8988T (cell line): ENCODE measurements at regions not wholly inside any gene's neighbourhood (a gene's known extent, or its start where the extent isn't known, plus 50 kb on each side); places are given as distances from the start of the nearest gene placed in this dataset.
"Not testable (repeated sequence)": the region's sequence is repeated elsewhere in the genome, so short reads cannot be mapped to it uniquely, and the experiment has no call there.

Experiments used
- DNase-seq: peaks from one replicate; pipeline ENCODE4 v3.0.0; 2011

DNA sequence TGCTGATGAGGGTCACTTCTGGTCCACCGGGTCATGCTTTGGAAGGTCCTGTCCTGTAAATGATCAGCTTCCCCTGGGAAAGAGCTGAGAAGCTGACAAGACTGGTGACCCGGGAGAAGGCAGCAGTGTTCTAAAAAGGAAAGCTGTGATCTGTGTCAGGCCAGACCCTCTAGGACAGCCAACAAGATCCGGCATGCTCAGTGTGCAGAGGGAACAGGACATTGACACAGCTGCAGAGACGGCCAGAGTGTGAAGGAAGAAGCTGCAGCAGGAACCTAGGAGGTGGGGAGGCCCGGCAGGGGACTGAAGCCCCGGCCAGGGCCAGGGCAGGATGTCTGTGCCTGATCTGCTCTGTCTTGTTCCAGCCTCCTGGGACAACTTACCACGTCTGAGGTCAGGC lies 372.7 kb upstream of the ID2 start:
- DNase-seq, result no peak

GRCh38 chr2:8310557-8311455 lies 371.1 kb upstream of the ID2 start:
- no peak for DNase-seq

DNA sequence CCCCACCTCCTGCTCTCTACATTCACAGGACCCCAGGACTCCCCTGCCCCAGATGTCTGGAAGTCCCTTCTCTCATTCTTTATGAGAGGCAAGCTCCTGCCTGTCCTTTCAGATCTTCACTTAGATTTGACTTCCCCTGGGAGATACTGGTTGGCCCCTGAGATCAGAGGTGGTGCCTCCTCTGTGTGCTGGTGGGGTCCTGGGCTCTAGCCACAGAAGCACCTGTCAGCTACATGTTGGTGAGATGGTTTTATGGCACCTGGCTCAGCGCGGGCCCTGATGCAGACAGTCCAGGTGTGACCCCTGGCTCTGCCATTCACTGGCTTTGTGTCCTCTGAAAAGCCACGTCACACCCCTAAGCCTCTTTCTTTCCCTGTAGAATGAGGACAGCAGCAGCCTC lies 369.6 kb upstream of the ID2 start:
- no peak for DNase-seq

DNA sequence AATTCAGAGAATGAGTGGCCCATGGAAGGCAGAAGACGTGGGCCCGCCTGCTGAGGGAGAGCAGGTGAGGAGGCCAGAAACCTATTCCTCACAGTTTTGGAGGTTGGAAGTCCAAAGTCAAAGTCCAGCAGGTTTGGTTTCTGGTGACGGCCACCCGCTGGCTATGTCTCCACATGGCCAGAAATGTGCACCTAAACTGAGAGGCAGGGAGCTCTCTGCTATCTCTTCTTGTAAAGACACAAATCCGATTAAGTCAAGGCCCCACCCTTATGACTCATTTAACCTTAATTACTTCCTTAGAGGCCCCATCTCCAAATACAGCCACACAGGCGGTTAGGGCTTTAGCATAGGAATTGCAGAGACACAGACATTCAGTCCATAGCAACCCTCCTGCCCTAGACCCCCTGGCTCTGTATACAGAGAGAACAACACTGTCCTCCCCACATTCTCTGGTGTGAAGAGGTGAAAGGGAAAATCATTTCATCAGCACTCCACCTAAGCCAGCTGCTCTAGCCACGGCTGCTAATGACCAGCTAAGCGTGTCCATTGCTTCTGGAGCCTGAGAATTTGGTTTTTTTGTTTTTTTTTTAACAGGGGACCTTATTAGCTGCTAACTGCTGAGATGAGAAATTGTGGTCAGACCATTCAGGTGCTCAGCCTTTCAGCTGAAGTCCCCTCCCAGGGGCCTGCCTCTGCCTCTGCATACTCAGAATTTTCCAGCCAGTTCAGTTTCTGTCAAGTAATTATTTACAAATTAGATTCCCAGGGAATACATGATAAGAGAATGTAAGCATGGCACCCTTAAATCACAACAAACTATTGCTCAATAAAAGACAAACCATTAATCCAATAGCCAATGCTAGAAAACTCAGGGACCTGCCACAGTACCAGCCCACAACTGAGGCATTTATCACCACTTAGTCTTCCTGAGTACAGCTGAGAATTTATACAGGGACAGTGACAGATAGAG lies 368.7 kb upstream of the ID2 start:
- DNase-seq, result no peak

DNA sequence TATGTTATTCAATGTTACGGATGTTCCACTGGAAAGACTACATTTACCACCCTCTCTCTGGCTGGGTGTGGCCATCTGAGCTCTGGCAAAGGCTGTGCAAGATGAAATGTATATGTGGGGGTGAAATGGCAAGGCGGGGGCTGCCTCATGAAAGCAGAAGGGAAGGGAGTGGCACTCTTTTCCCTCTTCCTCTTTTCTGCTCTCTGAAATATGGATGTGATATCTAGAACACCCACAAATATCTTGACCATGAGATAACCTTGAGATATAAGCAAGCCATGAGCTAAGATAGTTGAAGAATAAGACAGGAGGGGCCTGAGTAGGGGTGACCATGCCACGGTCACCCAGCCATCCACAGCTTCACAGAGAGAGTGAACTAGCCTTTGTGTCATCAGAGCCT lies 367.8 kb upstream of the ID2 start:
- DNase-seq, result no peak

DNA sequence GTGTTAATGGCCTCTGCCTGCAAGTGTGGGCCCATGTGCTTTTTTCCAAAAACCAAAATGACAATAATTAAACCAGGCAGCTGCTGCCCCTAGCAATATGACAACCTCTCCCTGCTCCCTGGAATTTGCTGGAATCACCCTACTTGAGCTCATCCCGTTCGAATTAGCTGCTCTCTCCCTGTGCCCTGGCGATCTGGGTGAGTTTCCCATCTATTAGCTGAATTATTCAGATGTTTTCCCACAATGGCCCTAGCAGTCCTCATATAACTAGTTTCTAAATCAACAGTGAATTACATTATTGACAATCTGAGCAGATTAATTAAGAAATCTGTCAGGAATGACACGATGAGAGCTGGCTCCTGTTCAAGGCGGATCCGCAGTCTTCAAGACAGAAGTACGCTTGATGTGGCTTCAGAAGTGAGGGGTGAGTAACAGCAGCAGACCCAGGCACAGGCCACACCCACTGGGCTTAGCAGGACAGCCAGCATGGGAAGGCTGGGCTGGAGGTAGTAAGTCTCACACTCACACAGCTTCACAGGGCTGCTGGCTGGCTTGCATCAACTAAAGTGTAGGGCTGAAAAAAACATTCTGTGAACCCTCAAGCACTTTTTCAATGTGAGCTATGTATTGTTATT lies 366.2 kb upstream of the ID2 start:
- DNase-seq, result no peak

DNA sequence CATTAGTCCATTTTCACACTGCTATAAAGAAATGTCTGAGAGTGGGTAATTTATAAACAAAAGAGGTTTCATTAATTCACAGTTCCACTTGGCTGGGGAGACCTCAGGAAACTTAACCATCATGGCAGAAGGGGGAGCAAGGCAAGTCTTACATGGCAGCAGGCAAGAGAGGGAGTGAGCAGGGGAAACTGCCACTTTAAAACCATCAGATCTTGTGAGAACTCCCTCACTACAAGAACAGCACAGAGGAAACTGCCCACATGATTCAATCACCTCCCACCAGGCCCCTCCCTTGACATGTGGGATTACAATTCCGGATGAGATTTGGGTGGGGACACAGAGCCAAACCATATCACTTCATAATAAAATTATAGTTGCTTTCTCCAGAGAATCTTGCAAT lies 365.5 kb upstream of the ID2 start:
- DNase-seq, result no peak

GRCh38 chr2:8317418-8317817 lies 364.4 kb upstream of the ID2 start:
- DNase-seq, result no peak

- DNase-seq, result no peak
These were observed 362.6 kb upstream of the ID2 start for GRCh38 chr2:8319219-8319618.

DNA sequence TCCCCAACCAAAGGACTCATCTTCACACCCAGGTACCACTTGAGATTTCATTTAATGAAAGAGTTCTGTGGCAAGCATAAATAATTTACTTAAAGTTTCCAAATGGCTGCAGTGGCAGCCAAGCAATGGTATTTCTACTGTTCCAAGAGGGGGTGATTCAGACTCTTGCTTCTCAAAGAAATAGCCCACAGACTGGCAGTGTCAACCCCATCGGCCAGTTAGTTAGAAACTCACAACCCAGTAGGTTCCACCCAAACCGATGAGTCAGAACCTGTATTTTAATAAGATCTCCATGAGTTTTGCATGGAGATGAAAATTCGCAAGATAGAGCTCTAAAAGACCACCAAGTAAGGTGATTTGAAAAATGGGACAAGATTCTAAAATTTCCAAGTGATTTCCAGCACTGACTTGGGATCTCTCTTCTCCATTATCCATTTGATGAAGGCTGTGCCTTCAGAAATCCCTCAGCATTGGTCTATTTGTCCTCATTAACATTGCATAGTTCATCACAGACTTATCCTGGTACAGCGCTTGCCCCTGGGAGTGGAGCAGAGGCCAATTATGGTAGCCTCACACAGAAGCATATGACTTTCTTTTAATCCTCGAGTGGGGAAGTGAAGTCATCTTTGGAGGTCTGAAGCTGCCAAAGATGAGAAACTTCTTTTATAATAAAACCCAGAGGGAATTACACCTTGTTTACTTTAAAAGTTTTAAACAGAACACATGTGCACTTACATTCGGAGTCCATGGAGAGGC lies 361.4 kb upstream of the ID2 start:
- no peak for DNase-seq

GRCh38 chr2:8322634-8323033 lies 359.2 kb upstream of the ID2 start:
- no peak for DNase-seq

- DNase-seq, result no peak
These were observed 357.5 kb upstream of the ID2 start for GRCh38 chr2:8324164-8324856.

GRCh38 chr2:8324901-8325300 lies 357.0 kb upstream of the ID2 start:
- DNase-seq, result no peak

DNA sequence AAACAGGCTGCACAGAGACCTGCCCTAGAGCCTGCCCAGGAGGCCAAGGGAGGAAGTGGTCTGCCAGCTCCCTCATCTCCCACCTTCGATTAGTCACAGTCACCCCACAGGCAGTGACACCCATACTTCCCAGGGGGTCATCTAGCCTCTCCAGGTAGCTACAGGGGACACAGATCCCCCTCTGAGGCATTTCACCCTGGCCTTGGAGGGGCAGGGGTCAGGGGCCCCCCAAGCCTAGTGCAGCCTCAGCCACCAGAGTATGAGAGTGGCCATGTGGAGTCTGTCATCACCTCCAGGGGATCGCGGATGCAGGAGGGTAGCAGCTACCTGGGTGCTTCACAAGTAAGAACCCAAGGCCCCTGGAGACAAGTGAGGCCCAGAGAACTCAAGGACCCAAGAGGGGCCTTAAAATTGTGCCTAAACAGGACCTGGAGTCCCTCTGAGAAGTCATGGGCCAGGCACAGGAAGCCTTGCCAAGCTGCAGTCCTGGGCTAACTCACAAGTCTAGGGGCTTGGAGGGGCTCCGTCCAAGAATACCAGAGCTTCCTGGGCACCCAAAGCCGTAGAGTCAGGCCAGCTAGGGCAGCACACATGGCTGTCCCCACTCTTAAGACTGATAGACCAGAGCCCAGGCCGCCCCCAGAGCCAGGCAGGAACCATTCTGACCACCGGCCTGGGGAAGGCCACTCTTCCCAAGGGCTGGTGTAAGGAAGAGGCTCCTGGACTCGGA lies 354.3 kb upstream of the ID2 start:
- no peak for DNase-seq

DNA sequence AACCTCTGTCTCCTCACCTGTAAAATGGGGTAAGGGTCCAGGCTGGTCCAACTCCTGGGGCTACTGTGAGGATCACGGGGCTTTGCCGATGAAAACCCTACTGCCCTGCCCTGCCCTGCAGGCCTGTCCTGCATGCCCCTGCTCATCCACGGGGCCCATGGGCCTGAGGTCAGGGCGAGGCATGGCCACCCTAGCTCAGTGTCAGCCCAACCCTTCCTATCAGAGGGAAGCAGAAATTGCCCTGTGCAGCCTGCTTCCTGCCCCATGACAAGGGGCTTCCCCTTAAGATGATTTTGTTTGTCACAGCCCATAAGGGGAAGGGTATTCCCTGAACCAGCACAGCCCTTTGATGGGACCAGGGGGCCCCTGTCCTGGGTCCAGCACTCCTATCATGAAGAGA lies 353.6 kb upstream of the ID2 start:
- DNase-seq, result no peak

DNA sequence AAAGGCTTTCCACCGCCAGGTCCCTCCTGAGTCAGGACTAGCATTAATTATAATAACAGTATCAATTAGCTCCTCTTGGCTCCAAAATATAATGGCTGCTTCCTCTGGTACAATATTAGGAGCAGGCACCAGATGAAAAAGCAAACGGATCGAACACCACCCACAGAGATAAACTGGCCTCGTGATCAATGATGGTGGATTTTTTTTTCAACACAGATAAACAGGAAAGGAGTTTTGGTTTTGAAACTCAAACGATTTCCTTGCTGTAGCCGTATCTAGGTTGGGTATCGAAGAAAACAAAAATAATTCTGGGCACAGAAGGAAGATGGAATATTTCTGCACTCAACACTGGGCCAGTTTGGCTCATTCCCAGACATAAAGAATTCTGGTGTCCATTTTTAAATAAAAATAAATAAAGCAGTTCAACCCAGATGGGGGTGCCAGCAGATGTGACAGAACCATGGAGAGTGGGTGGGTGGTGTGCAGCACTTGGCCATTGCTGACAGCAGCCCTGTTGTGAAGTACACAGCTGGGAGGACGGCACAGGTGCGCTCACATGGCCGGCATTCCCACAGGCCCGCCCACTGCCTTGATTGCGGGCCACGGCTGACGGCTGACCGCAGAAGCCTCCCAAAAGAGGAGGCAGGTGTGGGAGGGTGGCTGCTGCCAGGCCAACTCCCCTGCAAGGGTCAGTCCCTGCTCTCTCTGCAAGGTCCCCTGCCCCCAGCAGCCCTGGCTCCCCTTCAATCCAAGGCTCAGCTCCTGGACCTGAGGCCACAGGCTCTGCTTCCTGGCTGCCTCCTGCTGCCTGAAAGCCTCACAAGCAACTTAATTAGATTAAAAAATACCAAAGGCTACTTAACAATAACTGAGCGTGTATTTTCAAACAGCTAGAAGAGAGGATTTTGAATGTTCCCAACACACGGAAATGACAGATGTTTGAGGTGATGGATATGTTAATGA lies 351.9 kb upstream of the ID2 start:
- no peak for DNase-seq

DNA sequence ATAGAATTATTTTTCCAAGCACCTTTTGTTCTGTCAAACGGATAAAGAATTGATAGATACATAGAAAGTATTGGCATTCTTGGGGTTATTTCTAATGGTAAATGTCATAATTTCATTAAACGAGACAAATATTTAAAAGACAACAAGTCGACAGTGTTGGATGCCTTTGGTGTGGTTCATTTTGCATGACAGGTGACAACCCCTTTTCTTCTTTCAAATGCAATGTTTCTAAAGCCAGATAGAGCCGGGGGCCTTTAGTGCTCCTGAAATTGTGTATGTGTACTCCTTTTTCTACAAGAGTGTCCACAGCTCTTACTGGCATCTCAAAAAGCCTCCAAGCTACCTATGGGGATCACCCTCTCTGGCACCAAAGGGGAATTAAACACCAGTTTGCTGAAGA lies 350.8 kb upstream of the ID2 start:
- DNase-seq, result no peak

GRCh38 chr2:8332646-8333045 lies 349.2 kb upstream of the ID2 start:
- DNase-seq, result no peak

DNA sequence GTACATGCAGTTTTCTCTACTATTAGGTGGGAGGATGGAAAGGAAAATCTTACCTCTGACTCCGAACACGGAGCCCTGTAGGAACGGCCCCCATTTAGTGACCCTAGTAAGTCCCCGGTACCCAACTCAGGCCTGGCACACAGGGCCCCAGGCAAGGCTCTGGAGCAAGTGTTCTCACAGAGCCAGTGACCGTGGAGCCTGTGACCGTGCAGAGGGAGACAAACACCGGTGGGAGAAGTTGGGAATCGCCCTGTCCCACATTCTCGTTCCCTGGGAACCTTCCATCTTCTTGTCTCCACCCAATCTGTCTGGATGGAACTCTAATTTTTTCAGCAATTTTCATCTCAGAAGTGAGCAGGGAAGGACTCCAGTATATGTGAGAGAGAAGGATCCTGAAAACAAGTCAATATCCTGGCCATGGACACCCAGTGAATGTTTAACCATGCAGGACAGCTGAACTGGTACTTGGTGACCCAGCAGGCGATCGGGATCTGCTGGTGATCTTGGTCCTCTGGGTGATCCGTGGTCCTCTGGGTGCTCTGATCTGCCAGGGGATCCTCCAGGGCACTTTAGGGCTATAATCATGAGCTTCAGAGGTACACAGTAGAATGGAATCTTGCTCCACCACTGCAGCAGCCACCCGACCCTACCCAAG lies 348.6 kb upstream of the ID2 start:
- no peak for DNase-seq

DNA sequence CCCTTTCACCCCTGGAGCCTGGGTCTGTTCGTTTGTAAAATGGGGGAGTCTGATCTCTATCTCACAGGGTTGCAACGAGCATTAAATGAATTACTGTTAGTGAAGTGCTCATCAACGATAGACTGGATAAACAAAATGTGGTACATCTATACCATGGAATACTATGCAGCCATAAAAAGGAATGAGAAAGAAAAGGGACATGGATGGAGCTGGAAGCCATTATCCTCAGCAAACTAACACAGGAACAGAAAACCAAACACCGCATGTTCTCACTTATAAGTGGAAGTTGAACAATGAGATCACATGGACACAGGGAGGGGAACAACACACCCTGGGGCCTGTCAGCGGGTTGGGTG lies 348.0 kb upstream of the ID2 start:
- DNase-seq, result not testable (repeated sequence)
